ENCODE measurements at regions not wholly inside any gene's neighbourhood (a gene's known extent, or its start where the extent isn't known, plus 50 kb on each side); places are given as distances from the start of the nearest gene placed in this dataset.
"Not testable (repeated sequence)": the region's sequence is repeated elsewhere in the genome, so short reads cannot be mapped to it uniquely, and the experiment has no call there.

- DNase-seq; POLR2A ChIA-PET; H3K27ac ChIP-seq (ENCODE audit: low read length); H3K9me3 ChIP-seq; ATAC-seq (replicated peaks in 1 of 4); H3K27ac Mint-ChIP-seq; H3K36me3 Mint-ChIP-seq; H3K4me1 ChIP-seq (ENCODE audit: control insufficient read depth in 1 of 2, extremely low read depth in 1 of 2, insufficient read depth in 2 of 2, low read length in 2 of 2); H3K27me3 Mint-ChIP-seq; H3K9me3 Mint-ChIP-seq; CTCF ChIA-PET; H3K4me1 Mint-ChIP-seq; H3K36me3 ChIP-seq (ENCODE audit: control insufficient read depth in 2 of 2, extremely low read depth in 1 of 2, insufficient read depth in 1 of 2, low read length in 1 of 2); H3K27me3 ChIP-seq (replicated peaks in 1 of 2; ENCODE audit: control insufficient read depth in 2 of 2, extremely low read depth in 1 of 2, insufficient read depth in 2 of 2, low read length in 1 of 2); H3K4me3 Mint-ChIP-seq; H3K4me3 ChIP-seq (ENCODE audit: control insufficient read depth in 1 of 2, extremely low read depth in 1 of 2, low read length in 1 of 2): not testable (repeated sequence)
- WGBS (ENCODE audit: insufficient coverage) = 80% methylated on average over 1 of the region's 9 CpGs
These were observed 815.1 kb downstream of the TRIB2 start for GRCh38 chr2:13531735-13532410.

- H3K27me3 Mint-ChIP-seq; H3K36me3 Mint-ChIP-seq; H3K4me3 ChIP-seq (ENCODE audit: control insufficient read depth in 1 of 2, extremely low read depth in 1 of 2, low read length in 1 of 2); H3K9me3 ChIP-seq; H3K36me3 ChIP-seq (ENCODE audit: control insufficient read depth in 2 of 2, extremely low read depth in 1 of 2, insufficient read depth in 1 of 2, low read length in 1 of 2); CTCF ChIA-PET; H3K27me3 ChIP-seq (replicated peaks in 1 of 2; ENCODE audit: control insufficient read depth in 2 of 2, extremely low read depth in 1 of 2, insufficient read depth in 2 of 2, low read length in 1 of 2); H3K9me3 Mint-ChIP-seq; H3K4me3 Mint-ChIP-seq; DNase-seq; H3K27ac ChIP-seq (ENCODE audit: low read length); H3K27ac Mint-ChIP-seq; H3K4me1 Mint-ChIP-seq; ATAC-seq (replicated peaks in 1 of 4); H3K4me1 ChIP-seq (ENCODE audit: control insufficient read depth in 1 of 2, extremely low read depth in 1 of 2, insufficient read depth in 2 of 2, low read length in 2 of 2): not testable (repeated sequence)
- POLR2A ChIA-PET = interaction anchor here in 1 of 2 donors (0.7 kb wide), 1 partner anchor 81 kb away, joined by 3 read pairs; no protein-coding TSS in a partner anchor
- WGBS (ENCODE audit: insufficient coverage) = 90% methylated on average over 8 of the region's 22 CpGs
These were observed 816.2 kb downstream of the TRIB2 start for GRCh38 chr2:13532781-13533523.

GRCh38 chr2:13533524-13533922 is 816.8 kb downstream of the TRIB2 start:
- Mint-ChIP-seq H3K27me3 (peaks cover 0 to 2% of the 10 kb centered on the region in 2 donors), H3K4me3 (no peak overlapping the region), H3K27ac (no peak overlapping the region), H3K9me3 (peaks cover 0 to 4% (median 3%) of the 10 kb centered on the region in 3 donors), H3K36me3 (no peaks in the 10 kb centered on the region), H3K4me1 (no peaks in the 10 kb centered on the region)
- Histone ChIP-seq H3K4me3 (ENCODE audit: control insufficient read depth in 1 of 2, extremely low read depth in 1 of 2, low read length in 1 of 2) (no peak overlapping the region), H3K36me3 (ENCODE audit: control insufficient read depth in 2 of 2, extremely low read depth in 1 of 2, insufficient read depth in 1 of 2, low read length in 1 of 2) (no peaks in the 10 kb centered on the region), H3K27me3 (replicated peaks in 1 of 2; ENCODE audit: control insufficient read depth in 2 of 2, extremely low read depth in 1 of 2, insufficient read depth in 2 of 2, low read length in 1 of 2) (no peaks in the 10 kb centered on the region), H3K9me3 (no peaks in the 10 kb centered on the region), H3K4me1 (ENCODE audit: control insufficient read depth in 1 of 2, extremely low read depth in 1 of 2, insufficient read depth in 2 of 2, low read length in 2 of 2) (no peaks in the 10 kb centered on the region), H3K27ac (ENCODE audit: low read length) (no peak overlapping the region)
- ChIA-PET CTCF (no interaction called here), POLR2A (interaction anchor here in 1 of 2 donors (0.7 kb wide), 1 partner anchor 81 kb away, joined by 3 read pairs; no protein-coding TSS in a partner anchor)
- DNase-seq = no peak
- no CpG with 5 or more reads among the region's 2 CpGs for WGBS (ENCODE audit: insufficient coverage)
- no peak for ATAC-seq (replicated peaks in 1 of 4)

GRCh38 chr2:13536941-13537340 is 820.2 kb downstream of the TRIB2 start:
- H3K4me3 Mint-ChIP-seq = no peak overlapping the region
- H3K36me3 ChIP-seq (ENCODE audit: control insufficient read depth in 2 of 2, extremely low read depth in 1 of 2, insufficient read depth in 1 of 2, low read length in 1 of 2) = no peaks in the 10 kb centered on the region
- H3K4me1 Mint-ChIP-seq = no peaks in the 10 kb centered on the region
- CTCF ChIA-PET = no interaction called here
- no peaks in the 10 kb centered on the region for H3K9me3 ChIP-seq
- DNase-seq = no peak
- no peak for ATAC-seq (replicated peaks in 1 of 4)
- H3K4me3 ChIP-seq (ENCODE audit: control insufficient read depth in 1 of 2, extremely low read depth in 1 of 2, low read length in 1 of 2) = no peak overlapping the region
- no peak overlapping the region for H3K27ac ChIP-seq (ENCODE audit: low read length)
- no peaks in the 10 kb centered on the region for H3K4me1 ChIP-seq (ENCODE audit: control insufficient read depth in 1 of 2, extremely low read depth in 1 of 2, insufficient read depth in 2 of 2, low read length in 2 of 2)
- peaks cover 0 to 11% (median 4%) of the 10 kb centered on the region in 3 donors for H3K9me3 Mint-ChIP-seq
- no peaks in the 10 kb centered on the region for H3K36me3 Mint-ChIP-seq
- POLR2A ChIA-PET = no interaction called here
- H3K27ac Mint-ChIP-seq = no peak overlapping the region
- H3K27me3 Mint-ChIP-seq = peaks cover 0 to 2% of the 10 kb centered on the region in 2 donors
- H3K27me3 ChIP-seq (replicated peaks in 1 of 2; ENCODE audit: control insufficient read depth in 2 of 2, extremely low read depth in 1 of 2, insufficient read depth in 2 of 2, low read length in 1 of 2) = no peaks in the 10 kb centered on the region
- WGBS (ENCODE audit: insufficient coverage) = 85% methylated on average over 3 of the region's 6 CpGs

GRCh38 chr2:13537771-13538349 is 821.1 kb downstream of the TRIB2 start:
- Mint-ChIP-seq H3K4me1 (no peaks in the 10 kb centered on the region), H3K4me3 (no peak overlapping the region), H3K27me3 (no peaks in the 10 kb centered on the region), H3K27ac (no peak overlapping the region), H3K36me3 (no peaks in the 10 kb centered on the region), H3K9me3 (peaks cover 0 to 9% (median 0%) of the 10 kb centered on the region in 3 donors)
- Histone ChIP-seq H3K27ac (ENCODE audit: low read length) (no peak overlapping the region), H3K4me1 (ENCODE audit: control insufficient read depth in 1 of 2, extremely low read depth in 1 of 2, insufficient read depth in 2 of 2, low read length in 2 of 2) (no peaks in the 10 kb centered on the region), H3K4me3 (ENCODE audit: control insufficient read depth in 1 of 2, extremely low read depth in 1 of 2, low read length in 1 of 2) (no peak overlapping the region), H3K27me3 (replicated peaks in 1 of 2; ENCODE audit: control insufficient read depth in 2 of 2, extremely low read depth in 1 of 2, insufficient read depth in 2 of 2, low read length in 1 of 2) (no peaks in the 10 kb centered on the region), H3K36me3 (ENCODE audit: control insufficient read depth in 2 of 2, extremely low read depth in 1 of 2, insufficient read depth in 1 of 2, low read length in 1 of 2) (no peaks in the 10 kb centered on the region), H3K9me3 (no peaks in the 10 kb centered on the region)
- CTCF ChIA-PET = no interaction called here
- no peak for DNase-seq
- 87% methylated on average over 3 of the region's 9 CpGs for WGBS (ENCODE audit: insufficient coverage)
- no peak for ATAC-seq (replicated peaks in 1 of 4)
- POLR2A ChIA-PET = no interaction called here

- Histone ChIP-seq H3K27ac (ENCODE audit: low read length) (no peak overlapping the region), H3K9me3 (no peaks in the 10 kb centered on the region), H3K27me3 (replicated peaks in 1 of 2; ENCODE audit: control insufficient read depth in 2 of 2, extremely low read depth in 1 of 2, insufficient read depth in 2 of 2, low read length in 1 of 2) (no peaks in the 10 kb centered on the region), H3K4me3 (ENCODE audit: control insufficient read depth in 1 of 2, extremely low read depth in 1 of 2, low read length in 1 of 2) (no peak overlapping the region), H3K36me3 (ENCODE audit: control insufficient read depth in 2 of 2, extremely low read depth in 1 of 2, insufficient read depth in 1 of 2, low read length in 1 of 2) (no peaks in the 10 kb centered on the region), H3K4me1 (ENCODE audit: control insufficient read depth in 1 of 2, extremely low read depth in 1 of 2, insufficient read depth in 2 of 2, low read length in 2 of 2) (no peaks in the 10 kb centered on the region)
- H3K4me1 Mint-ChIP-seq = no peaks in the 10 kb centered on the region
- H3K4me3 Mint-ChIP-seq = no peak overlapping the region
- H3K36me3 Mint-ChIP-seq = no peaks in the 10 kb centered on the region
- ATAC-seq (replicated peaks in 1 of 4) = no peak
- no peaks in the 10 kb centered on the region for H3K27me3 Mint-ChIP-seq
- H3K9me3 Mint-ChIP-seq = peaks cover 0 to 10% (median 0%) of the 10 kb centered on the region in 3 donors
- WGBS (ENCODE audit: insufficient coverage) = no CpG with 5 or more reads among the region's 2 CpGs
- DNase-seq = no peak
- POLR2A ChIA-PET = no interaction called here
- CTCF ChIA-PET = no interaction called here
- no peak overlapping the region for H3K27ac Mint-ChIP-seq
These were observed 822.6 kb downstream of the TRIB2 start for GRCh38 chr2:13539296-13539695.

All from T-cell (primary cell).